T-helper 2 cell treated with Interferon-gamma antibody and Interleukin-4, amounts not matched to agents 5 μg/mL and 100 μg/mL, for 36 hours (primary cell): ENCODE measurements at regions not wholly inside any gene's neighbourhood (a gene's known extent, or its start where the extent isn't known, plus 50 kb on each side); places are given as distances from the start of the nearest gene placed in this dataset.

Source experiments
- DNase-seq: peaks from one replicate; pipeline ENCODE4 v3.0.0; 2021; ENCODE audit warnings: low spot score
- H3K27ac Mint-ChIP-seq: one replicate; pipeline ENCODE4 v1.8.0; 2021; ENCODE audit warnings: mild to moderate bottlenecking, mixed read lengths
- H3K27me3 Mint-ChIP-seq: one replicate; pipeline ENCODE4 v1.8.0; 2021; ENCODE audit warnings: low read depth, mixed read lengths
- H3K36me3 Mint-ChIP-seq: one replicate; pipeline ENCODE4 v1.8.0; 2021; ENCODE audit warnings: low read depth, mixed read lengths
- H3K4me1 Mint-ChIP-seq: one replicate; pipeline ENCODE4 v1.8.0; 2021; ENCODE audit warnings: low read depth, mixed read lengths
- H3K4me3 Mint-ChIP-seq: one replicate; pipeline ENCODE4 v1.8.0; 2022; ENCODE audit warnings: mild to moderate bottlenecking, moderate library complexity, mixed read lengths
- H3K9me3 Mint-ChIP-seq: one replicate; pipeline ENCODE4 v1.8.0; 2021; ENCODE audit warnings: mixed read lengths

- no peaks in the 10 kb centered on the region for H3K36me3 Mint-ChIP-seq
- no peak overlapping the region for H3K4me3 Mint-ChIP-seq
- H3K27ac Mint-ChIP-seq: no peak overlapping the region
- peaks cover 4% of the 10 kb centered on the region for H3K27me3 Mint-ChIP-seq
- no peak for DNase-seq
- no peaks in the 10 kb centered on the region for H3K4me1 Mint-ChIP-seq
- H3K9me3 Mint-ChIP-seq: no peaks in the 10 kb centered on the region
Observed at GRCh38 chr1:36743286-36744005, 260.7 kb upstream of the CSF3R start.

GRCh38 chr1:36741066-36741465 lies 258.4 kb upstream of the CSF3R start:
- H3K36me3 Mint-ChIP-seq: no peaks in the 10 kb centered on the region
- no peak overlapping the region for H3K27ac Mint-ChIP-seq
- peaks cover 25% of the 10 kb centered on the region for H3K27me3 Mint-ChIP-seq
- H3K4me3 Mint-ChIP-seq: no peak overlapping the region
- DNase-seq: no peak
- no peaks in the 10 kb centered on the region for H3K9me3 Mint-ChIP-seq
- H3K4me1 Mint-ChIP-seq: no peaks in the 10 kb centered on the region

GRCh38 chr1:36740446-36740845 lies 257.7 kb upstream of the CSF3R start:
- no peaks in the 10 kb centered on the region for H3K36me3 Mint-ChIP-seq
- H3K27me3 Mint-ChIP-seq: peaks cover 27% of the 10 kb centered on the region
- no peak for DNase-seq
- H3K4me1 Mint-ChIP-seq: no peaks in the 10 kb centered on the region
- H3K4me3 Mint-ChIP-seq: no peak overlapping the region
- no peak overlapping the region for H3K27ac Mint-ChIP-seq
- H3K9me3 Mint-ChIP-seq: no peaks in the 10 kb centered on the region

- H3K27me3 Mint-ChIP-seq: peaks cover 27% of the 10 kb centered on the region
- H3K36me3 Mint-ChIP-seq: no peaks in the 10 kb centered on the region
- DNase-seq: no peak
- no peak overlapping the region for H3K4me3 Mint-ChIP-seq
- no peak overlapping the region for H3K27ac Mint-ChIP-seq
- no peaks in the 10 kb centered on the region for H3K4me1 Mint-ChIP-seq
- H3K9me3 Mint-ChIP-seq: no peaks in the 10 kb centered on the region
Observed at GRCh38 chr1:36739703-36740289, 257.1 kb upstream of the CSF3R start.

- no peak overlapping the region for H3K27ac Mint-ChIP-seq
- DNase-seq: no peak
- no peaks in the 10 kb centered on the region for H3K9me3 Mint-ChIP-seq
- H3K4me1 Mint-ChIP-seq: no peaks in the 10 kb centered on the region
- H3K4me3 Mint-ChIP-seq: no peak overlapping the region
- H3K36me3 Mint-ChIP-seq: no peaks in the 10 kb centered on the region
- peaks cover 31% of the 10 kb centered on the region for H3K27me3 Mint-ChIP-seq
Observed at GRCh38 chr1:36738245-36738644, 255.5 kb upstream of the CSF3R start.

- no peak overlapping the region for H3K27ac Mint-ChIP-seq
- H3K4me3 Mint-ChIP-seq: no peak overlapping the region
- H3K4me1 Mint-ChIP-seq: no peaks in the 10 kb centered on the region
- no peaks in the 10 kb centered on the region for H3K36me3 Mint-ChIP-seq
- peaks cover 31% of the 10 kb centered on the region for H3K27me3 Mint-ChIP-seq
- no peaks in the 10 kb centered on the region for H3K9me3 Mint-ChIP-seq
- no peak for DNase-seq
Observed at GRCh38 chr1:36737767-36738166, 255.1 kb upstream of the CSF3R start.

- peaks cover 31% of the 10 kb centered on the region for H3K27me3 Mint-ChIP-seq
- no peak for DNase-seq
- H3K4me3 Mint-ChIP-seq: no peak overlapping the region
- no peaks in the 10 kb centered on the region for H3K9me3 Mint-ChIP-seq
- H3K4me1 Mint-ChIP-seq: no peaks in the 10 kb centered on the region
- H3K27ac Mint-ChIP-seq: no peak overlapping the region
- no peaks in the 10 kb centered on the region for H3K36me3 Mint-ChIP-seq
Observed at GRCh38 chr1:36737038-36737555, 254.4 kb upstream of the CSF3R start.

GRCh38 chr1:36735939-36736730 lies 253.4 kb upstream of the CSF3R start:
- Mint-ChIP-seq H3K9me3 (no peaks in the 10 kb centered on the region), H3K27me3 (peaks cover 31% of the 10 kb centered on the region), H3K27ac (no peak overlapping the region), H3K4me3 (no peak overlapping the region), H3K4me1 (no peaks in the 10 kb centered on the region), H3K36me3 (no peaks in the 10 kb centered on the region)
- no peak for DNase-seq

- Mint-ChIP-seq H3K9me3 (no peaks in the 10 kb centered on the region), H3K4me1 (no peaks in the 10 kb centered on the region), H3K27ac (no peak overlapping the region), H3K4me3 (no peak overlapping the region), H3K27me3 (peaks cover 31% of the 10 kb centered on the region), H3K36me3 (no peaks in the 10 kb centered on the region)
- no peak for DNase-seq
Observed at GRCh38 chr1:36735436-36735835, 252.7 kb upstream of the CSF3R start.

- Mint-ChIP-seq H3K4me1 (peaks cover 5% of the 10 kb centered on the region), H3K36me3 (no peaks in the 10 kb centered on the region), H3K4me3 (no peak overlapping the region), H3K27ac (no peak overlapping the region), H3K27me3 (peaks cover 30% of the 10 kb centered on the region), H3K9me3 (no peaks in the 10 kb centered on the region)
- DNase-seq: no peak
Observed at GRCh38 chr1:36734356-36734755, 251.6 kb upstream of the CSF3R start.

- peaks cover 29% of the 10 kb centered on the region for H3K27me3 Mint-ChIP-seq
Observed at GRCh38 chr1:36733748-36734147, 251.0 kb upstream of the CSF3R start.

GRCh38 chr1:36732015-36732356 lies 249.3 kb upstream of the CSF3R start:
- DNase-seq: no peak
- no peak overlapping the region for H3K4me3 Mint-ChIP-seq
- H3K36me3 Mint-ChIP-seq: no peaks in the 10 kb centered on the region
- peaks cover 16% of the 10 kb centered on the region for H3K27me3 Mint-ChIP-seq
- H3K9me3 Mint-ChIP-seq: no peaks in the 10 kb centered on the region
- no peak overlapping the region for H3K27ac Mint-ChIP-seq
- peaks cover 5% of the 10 kb centered on the region for H3K4me1 Mint-ChIP-seq

More at GRCh38 chr1:36733748-36734147, 251.0 kb upstream of the CSF3R start:
- H3K4me3 Mint-ChIP-seq: no peak overlapping the region
- DNase-seq: no peak
- H3K36me3 Mint-ChIP-seq: no peaks in the 10 kb centered on the region
- peaks cover 5% of the 10 kb centered on the region for H3K4me1 Mint-ChIP-seq
- no peak overlapping the region for H3K27ac Mint-ChIP-seq
- H3K9me3 Mint-ChIP-seq: no peaks in the 10 kb centered on the region

- Mint-ChIP-seq H3K27me3 (peaks cover 11% of the 10 kb centered on the region), H3K4me3 (no peak overlapping the region), H3K27ac (no peak overlapping the region), H3K36me3 (no peaks in the 10 kb centered on the region), H3K9me3 (no peaks in the 10 kb centered on the region), H3K4me1 (peaks cover 5% of the 10 kb centered on the region)
- no peak for DNase-seq
Observed at GRCh38 chr1:36731226-36732014, 248.7 kb upstream of the CSF3R start.
